Keratinocyte (primary cell): ENCODE measurements at regions not wholly inside any gene's neighbourhood (a gene's known extent, or its start where the extent isn't known, plus 50 kb on each side); places are given as distances from the start of the nearest gene placed in this dataset.
"Not testable (repeated sequence)": the region's sequence is repeated elsewhere in the genome, so short reads cannot be mapped to it uniquely, and the experiment has no call there.

Experiments
- DNase-seq: peaks from one replicate; pipeline ENCODE4 v3.0.0-alpha.2; 2011; ENCODE audit warnings: low read depth, missing footprints, low spot score
- FAIRE-seq: peaks from 2 replicates; lab custom pipeline; 2011; peaks lifted over from hg19 to GRCh38; lab: Jason Lieb, UNC
- H2AFZ ChIP-seq: 2 replicates; pipeline ENCODE4 v1.6.0; 2012; ENCODE audit warnings: low read length, control low read depth, inconsistent platforms; ENCODE audit not compliant: control insufficient read depth
- H3K27ac ChIP-seq: 2 replicates; pipeline ENCODE4 v1.5.1; 2011; ENCODE audit warnings: low read length; ENCODE audit not compliant: control insufficient read depth, insufficient read depth
- H3K27me3 ChIP-seq: 3 replicates; pipeline ENCODE4 v1.6.0; 2011; ENCODE audit warnings: low read length; ENCODE audit not compliant: control insufficient read depth, insufficient read depth; ENCODE audit errors: extremely low read depth
- H3K36me3 ChIP-seq, 2 experiments: 2 replicates in 1 of 2; 3 replicates in 1 of 2; pipeline ENCODE4 v1.5.1; 2011; ENCODE audit warnings: low read length in 2 of 2, mild to moderate bottlenecking in 1 of 2; ENCODE audit not compliant: control insufficient read depth in 2 of 2, insufficient read depth in 2 of 2; ENCODE audit errors: extremely low read depth in 1 of 2
- H3K4me1 ChIP-seq: 3 replicates; pipeline ENCODE4 v1.5.1; 2011; ENCODE audit warnings: low read length; ENCODE audit not compliant: control insufficient read depth, insufficient read depth; ENCODE audit errors: extremely low read depth
- H3K4me2 ChIP-seq: 3 replicates; pipeline ENCODE4 v1.6.0; 2011; ENCODE audit warnings: low read depth, low read length; ENCODE audit not compliant: control insufficient read depth, insufficient read depth; ENCODE audit errors: extremely low read depth
- H3K4me3 ChIP-seq, 3 experiments: fragments of 200-600 bp in 1 of 3; sonication (generic) in 1 of 3; 2 replicates in 2 of 3; 3 replicates in 1 of 3; pipeline ENCODE4 v1.5.1; 2011 to 2016; ENCODE audit warnings: low read length in 3 of 3, mild to moderate bottlenecking in 3 of 3, control low read depth in 2 of 3, inconsistent platforms in 1 of 3, low read depth in 1 of 3, mixed read lengths in 1 of 3, mixed run types in 1 of 3, moderate library complexity in 1 of 3; ENCODE audit not compliant: control insufficient read depth in 2 of 3, insufficient read depth in 2 of 3; ENCODE audit errors: extremely low read depth in 1 of 3
- H3K79me2 ChIP-seq: 2 replicates; pipeline ENCODE4 v1.6.0; 2012; ENCODE audit warnings: low read length; ENCODE audit not compliant: control insufficient read depth, insufficient read depth
- H3K9ac ChIP-seq: 3 replicates; pipeline ENCODE4 v1.6.0; 2011; ENCODE audit warnings: low read length; ENCODE audit not compliant: control insufficient read depth, insufficient read depth; ENCODE audit errors: extremely low read depth
- H3K9me1 ChIP-seq: 3 replicates; pipeline ENCODE4 v1.6.0; 2011; ENCODE audit warnings: low read length; ENCODE audit not compliant: control insufficient read depth, insufficient read depth; ENCODE audit errors: extremely low read depth
- H3K9me3 ChIP-seq: 2 replicates; pipeline ENCODE4 v1.5.1; 2012; ENCODE audit warnings: low read depth, low read length; ENCODE audit not compliant: control insufficient read depth
- H4K20me1 ChIP-seq: 3 replicates; pipeline ENCODE4 v1.6.0; 2011; ENCODE audit warnings: low read length; ENCODE audit not compliant: control insufficient read depth, insufficient read depth; ENCODE audit errors: extremely low read depth
- CTCF ChIP-seq, 3 experiments: IDR thresholded peaks in 1 of 3; conservative IDR thresholded peaks in 1 of 3; optimal IDR thresholded peaks in 1 of 3; 2 replicates in 2 of 3; 3 replicates in 1 of 3; pipeline versions ENCODE3 to v1.5.1; 2011; ENCODE audit warnings: low read length in 3 of 3, mild to moderate bottlenecking in 3 of 3, moderate library complexity in 2 of 3, control low read depth in 1 of 3, inconsistent platforms in 1 of 3; ENCODE audit not compliant: insufficient read depth in 2 of 3; ENCODE audit errors: extremely low read depth in 1 of 3
- EZH2 ChIP-seq: IDR thresholded peaks from one replicate; pipeline ENCODE4 v1.6.1; 2012; ENCODE audit warnings: inconsistent platforms, mild to moderate bottlenecking, low read length, moderate library complexity
- dilution Hi-C: fragments of 300-500 bp; cut with MboI; formaldehyde crosslinking; loops from one replicate; pipeline ENCODE4 v1.7.0; 2020; ENCODE audit warnings: low sequenced_read_pairs; ENCODE audit not compliant: extremely low pct_ligation_motif_present

- Histone ChIP-seq H3K9me3 (peaks cover 17% of the 10 kb centered on the region), H3K9ac (no peak overlapping the region), H3K27me3 (no peaks in the 10 kb centered on the region), H3K9me1 (no peaks in the 10 kb centered on the region), H3K79me2 (no peaks in the 10 kb centered on the region), H3K27ac (no peak overlapping the region), H4K20me1 (no peaks in the 10 kb centered on the region), H3K4me2 (no peak overlapping the region), H3K4me1 (no peaks in the 10 kb centered on the region), H2AFZ (no peak overlapping the region), H3K4me3 (no peak overlapping the region), H3K36me3 (no peaks in the 10 kb centered on the region)
- FAIRE-seq (no peak), DNase-seq (no peak)
- dilution Hi-C loops: no loop called here
- TF ChIP-seq EZH2: no peak
- TF ChIP-seq CTCF (optimal IDR thresholded peaks at IDR 0.05 in 1 of 3, IDR thresholded peaks at IDR 0.05 in 1 of 3, conservative IDR thresholded peaks at IDR 0.05 in 1 of 3; ENCODE audit: extremely low read depth in 1 of 3, insufficient read depth in 2 of 3, low read length in 3 of 3): no peak
Measured at GRCh38 chr14:105660816-105661531, 134.6 kb downstream of the TMEM121 start.

- H3K79me2 ChIP-seq, H3K4me2 ChIP-seq, DNase-seq, dilution Hi-C loops, H3K4me1 ChIP-seq, H3K4me3 ChIP-seq, H3K27ac ChIP-seq, H4K20me1 ChIP-seq, FAIRE-seq, H3K27me3 ChIP-seq, H2AFZ ChIP-seq, H3K9me1 ChIP-seq, H3K36me3 ChIP-seq, H3K9ac ChIP-seq: not testable (repeated sequence)
- peaks cover 17% of the 10 kb centered on the region for H3K9me3 ChIP-seq
Measured at GRCh38 chr14:105662043-105662442, 135.7 kb downstream of the TMEM121 start.

GRCh38 chr14:105662592-105662991 lies 136.2 kb downstream of the TMEM121 start:
- H3K9me1 ChIP-seq, H3K4me3 ChIP-seq, H3K4me2 ChIP-seq, H3K79me2 ChIP-seq, H2AFZ ChIP-seq, H3K4me1 ChIP-seq, DNase-seq, H3K9ac ChIP-seq, H3K27me3 ChIP-seq, dilution Hi-C loops, H3K36me3 ChIP-seq, FAIRE-seq, H3K27ac ChIP-seq, H4K20me1 ChIP-seq: not testable (repeated sequence)
- H3K9me3 ChIP-seq: peaks cover 17% of the 10 kb centered on the region

GRCh38 chr14:105663323-105663722 lies 136.9 kb downstream of the TMEM121 start:
- FAIRE-seq, H3K4me1 ChIP-seq, H3K4me2 ChIP-seq: not testable (repeated sequence)

More at GRCh38 chr14:105663323-105663722, 136.9 kb downstream of the TMEM121 start:
- H3K4me3 ChIP-seq, H3K79me2 ChIP-seq, H3K27ac ChIP-seq, H2AFZ ChIP-seq, H3K36me3 ChIP-seq, H3K27me3 ChIP-seq, H4K20me1 ChIP-seq, dilution Hi-C loops, H3K9ac ChIP-seq, H3K9me1 ChIP-seq, DNase-seq: not testable (repeated sequence)
- peaks cover 17% of the 10 kb centered on the region for H3K9me3 ChIP-seq
